ENCODE measurements at regions not wholly inside any gene's neighbourhood (a gene's known extent, or its start where the extent isn't known, plus 50 kb on each side); places are given as distances from the start of the nearest gene placed in this dataset.

DNA sequence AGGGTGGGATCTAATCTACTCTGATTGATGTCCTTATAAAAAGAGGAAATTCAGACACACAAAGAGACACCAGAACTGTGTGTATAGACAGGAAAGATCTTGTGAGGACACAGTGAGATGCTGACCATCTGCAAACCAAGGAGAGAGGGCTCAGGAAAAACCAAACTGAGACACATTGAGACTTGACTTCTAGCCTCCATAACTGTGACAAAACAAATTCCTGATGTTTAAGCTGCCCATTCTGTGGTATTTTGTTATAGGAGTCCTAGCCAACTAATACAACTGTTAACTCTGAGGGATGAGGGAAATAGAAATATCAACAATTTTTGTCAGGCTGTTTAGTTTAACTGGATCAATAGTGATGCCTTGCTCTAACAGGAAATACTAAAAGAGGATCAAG, 93.4 kb upstream of the COL3A1 start:
- no peak for TF ChIP-seq CTCF (IDR thresholded peaks at IDR 0.05)
- no peak for TF ChIP-seq POLR2A (IDR thresholded peaks at IDR 0.05)
